ENCODE measurements at regions not wholly inside any gene's neighbourhood (a gene's known extent, or its start where the extent isn't known, plus 50 kb on each side); places are given as distances from the start of the nearest gene placed in this dataset.

GRCh38 chr5:126002222-126002897 is 420.8 kb upstream of the GRAMD2B start:
- Mint-ChIP-seq H3K9me3 (ENCODE audit: low read depth, unreplicated experiment) (no peaks in the 10 kb centered on the region), H3K27ac (ENCODE audit: unreplicated experiment) (no peak overlapping the region), H3K4me3 (ENCODE audit: low read depth, unreplicated experiment) (no peak overlapping the region), H3K27me3 (ENCODE audit: unreplicated experiment) (no peaks in the 10 kb centered on the region), H3K4me1 (ENCODE audit: low read depth, unreplicated experiment) (no peaks in the 10 kb centered on the region), H3K36me3 (ENCODE audit: insufficient read depth, unreplicated experiment) (no peaks in the 10 kb centered on the region)
- no peak for DNase-seq
- BruUV-seq (replicated peaks): no TSS peak
- intact Hi-C loops (cut with micrococcal nuclease; ENCODE audit: unreplicated experiment): no loop called here
- TF ChIP-seq, protein P1, sequence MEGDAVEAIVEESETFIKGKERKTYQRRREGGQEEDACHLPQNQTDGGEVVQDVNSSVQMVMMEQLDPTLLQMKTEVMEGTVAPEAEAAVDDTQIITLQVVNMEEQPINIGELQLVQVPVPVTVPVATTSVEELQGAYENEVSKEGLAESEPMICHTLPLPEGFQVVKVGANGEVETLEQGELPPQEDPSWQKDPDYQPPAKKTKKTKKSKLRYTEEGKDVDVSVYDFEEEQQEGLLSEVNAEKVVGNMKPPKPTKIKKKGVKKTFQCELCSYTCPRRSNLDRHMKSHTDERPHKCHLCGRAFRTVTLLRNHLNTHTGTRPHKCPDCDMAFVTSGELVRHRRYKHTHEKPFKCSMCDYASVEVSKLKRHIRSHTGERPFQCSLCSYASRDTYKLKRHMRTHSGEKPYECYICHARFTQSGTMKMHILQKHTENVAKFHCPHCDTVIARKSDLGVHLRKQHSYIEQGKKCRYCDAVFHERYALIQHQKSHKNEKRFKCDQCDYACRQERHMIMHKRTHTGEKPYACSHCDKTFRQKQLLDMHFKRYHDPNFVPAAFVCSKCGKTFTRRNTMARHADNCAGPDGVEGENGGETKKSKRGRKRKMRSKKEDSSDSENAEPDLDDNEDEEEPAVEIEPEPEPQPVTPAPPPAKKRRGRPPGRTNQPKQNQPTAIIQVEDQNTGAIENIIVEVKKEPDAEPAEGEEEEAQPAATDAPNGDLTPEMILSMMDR (IDR thresholded peaks at IDR 0.05; ENCODE audit: unreplicated experiment): no peak
- CTCF ChIA-PET: interaction anchor here (0.6 kb wide), 1 partner anchor 201 kb away, joined by 3 read pairs; no protein-coding TSS in a partner anchor

DNA sequence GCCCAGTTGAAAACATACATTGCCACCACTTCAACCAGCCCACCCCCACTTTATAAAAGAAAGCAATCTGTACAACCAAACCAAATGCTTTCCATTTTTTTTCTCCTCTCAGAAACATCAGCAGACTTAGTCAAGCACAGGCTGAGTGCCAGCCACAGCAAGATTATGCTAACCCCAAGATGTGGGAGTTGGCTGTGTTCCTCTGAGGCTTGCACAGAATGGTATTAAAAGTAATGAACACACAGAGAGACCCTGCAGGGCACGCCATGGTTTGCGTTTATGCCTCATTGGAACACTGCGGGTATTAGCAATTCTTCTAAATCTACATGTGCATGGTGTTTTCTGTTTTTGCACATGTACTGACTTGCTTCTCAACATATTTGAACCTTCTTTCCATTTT is 419.9 kb upstream of the GRAMD2B start:
- BruUV-seq (replicated peaks): no TSS peak
- Mint-ChIP-seq H3K9me3 (ENCODE audit: low read depth, unreplicated experiment) (no peaks in the 10 kb centered on the region), H3K4me3 (ENCODE audit: low read depth, unreplicated experiment) (no peak overlapping the region), H3K36me3 (ENCODE audit: insufficient read depth, unreplicated experiment) (no peaks in the 10 kb centered on the region), H3K27me3 (ENCODE audit: unreplicated experiment) (no peaks in the 10 kb centered on the region), H3K4me1 (ENCODE audit: low read depth, unreplicated experiment) (no peaks in the 10 kb centered on the region), H3K27ac (ENCODE audit: unreplicated experiment) (no peak overlapping the region)
- CTCF ChIA-PET: no interaction called here
- TF ChIP-seq, protein P1 (IDR thresholded peaks at IDR 0.05; ENCODE audit: unreplicated experiment): no peak
- no peak for DNase-seq
- intact Hi-C loops (cut with micrococcal nuclease; ENCODE audit: unreplicated experiment): no loop called here

- Mint-ChIP-seq H3K4me1 (ENCODE audit: low read depth, unreplicated experiment) (no peaks in the 10 kb centered on the region), H3K9me3 (ENCODE audit: low read depth, unreplicated experiment) (no peaks in the 10 kb centered on the region), H3K4me3 (ENCODE audit: low read depth, unreplicated experiment) (no peak overlapping the region), H3K27me3 (ENCODE audit: unreplicated experiment) (no peaks in the 10 kb centered on the region), H3K27ac (ENCODE audit: unreplicated experiment) (no peak overlapping the region), H3K36me3 (ENCODE audit: insufficient read depth, unreplicated experiment) (no peaks in the 10 kb centered on the region)
- no TSS peak for BruUV-seq (replicated peaks)
- DNase-seq: no peak
- TF ChIP-seq, protein P1 (IDR thresholded peaks at IDR 0.05; ENCODE audit: unreplicated experiment): no peak
- CTCF ChIA-PET: no interaction called here
- intact Hi-C loops (cut with micrococcal nuclease; ENCODE audit: unreplicated experiment): no loop called here
These were observed 418.6 kb upstream of the GRAMD2B start for GRCh38 chr5:126004636-126005035.

DNA sequence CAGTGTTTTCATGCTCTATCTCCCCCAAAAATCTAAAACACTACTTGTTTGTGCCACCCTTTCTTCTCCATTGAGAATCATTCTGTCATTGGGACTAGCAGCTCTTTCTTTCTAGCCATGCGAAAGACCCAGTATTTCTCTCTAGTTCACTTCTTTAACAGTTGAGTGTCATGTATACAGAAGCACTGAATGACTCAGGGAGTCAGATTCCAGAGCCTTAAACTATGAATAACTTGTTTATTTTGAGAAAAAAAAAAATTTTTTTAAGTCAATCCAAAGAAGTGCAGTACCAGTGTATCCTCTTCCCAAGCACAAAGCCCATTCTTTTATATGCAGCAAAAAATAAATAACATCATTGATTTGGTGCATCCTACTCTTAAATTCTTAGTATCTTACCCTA is 415.4 kb upstream of the GRAMD2B start:
- TF ChIP-seq, protein P1 (IDR thresholded peaks at IDR 0.05; ENCODE audit: unreplicated experiment): no peak
- DNase-seq: no peak
- CTCF ChIA-PET: interaction anchor here (0.6 kb wide), 1 partner anchor 10 kb away, joined by 4 read pairs; no protein-coding TSS in a partner anchor
- no peak overlapping the region for H3K4me3 Mint-ChIP-seq (ENCODE audit: low read depth, unreplicated experiment)
- BruUV-seq (replicated peaks): no TSS peak
- no peaks in the 10 kb centered on the region for H3K36me3 Mint-ChIP-seq (ENCODE audit: insufficient read depth, unreplicated experiment)
- H3K4me1 Mint-ChIP-seq (ENCODE audit: low read depth, unreplicated experiment): no peaks in the 10 kb centered on the region
- H3K9me3 Mint-ChIP-seq (ENCODE audit: low read depth, unreplicated experiment): no peaks in the 10 kb centered on the region
- intact Hi-C loops (cut with micrococcal nuclease; ENCODE audit: unreplicated experiment): no loop called here
- no peaks in the 10 kb centered on the region for H3K27me3 Mint-ChIP-seq (ENCODE audit: unreplicated experiment)
- no peak overlapping the region for H3K27ac Mint-ChIP-seq (ENCODE audit: unreplicated experiment)
